ENCODE measurements at regions not wholly inside any gene's neighbourhood (a gene's known extent, or its start where the extent isn't known, plus 50 kb on each side); places are given as distances from the start of the nearest gene placed in this dataset.

DNA sequence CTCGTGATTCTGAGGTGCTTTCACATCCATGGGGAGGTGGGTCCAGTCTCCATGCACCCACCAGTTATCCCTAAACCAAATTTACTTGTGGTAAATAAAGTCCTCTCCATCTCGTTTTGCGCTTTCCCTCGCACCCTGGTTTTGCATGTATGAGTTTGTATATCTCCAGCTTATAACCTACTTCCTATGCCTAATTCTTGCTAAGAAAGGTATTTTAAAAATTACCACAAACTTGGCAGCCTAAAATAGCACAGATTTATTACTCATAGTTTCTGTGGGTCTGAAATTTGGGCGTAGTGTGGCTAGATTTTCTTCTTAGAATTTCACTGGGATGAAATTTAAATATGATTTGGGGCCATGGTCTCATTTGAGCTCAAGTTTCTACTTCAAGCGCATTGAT, 511.5 kb downstream of the NYAP2 start:
- DNase-seq (ENCODE audit: low spot score) = no peak
- intact Hi-C loops (cut with micrococcal nuclease; ENCODE audit: unreplicated experiment) = no loop called here
- H3K4me1 ChIP-seq (ENCODE audit: insufficient read depth, low read length, poor library complexity, severe bottlenecking) = no peaks in the 10 kb centered on the region
- no peaks in the 10 kb centered on the region for H3K27me3 ChIP-seq (replicated peaks; ENCODE audit: insufficient read depth, low read depth, low read length, poor library complexity)
- POLR2A ChIA-PET (ENCODE audit: low non-redundant PET) = no interaction called here
- H3K27ac ChIP-seq (ENCODE audit: low read depth, low read length, poor library complexity, severe bottlenecking) = no peak overlapping the region
- TF ChIP-seq, protein P1, sequence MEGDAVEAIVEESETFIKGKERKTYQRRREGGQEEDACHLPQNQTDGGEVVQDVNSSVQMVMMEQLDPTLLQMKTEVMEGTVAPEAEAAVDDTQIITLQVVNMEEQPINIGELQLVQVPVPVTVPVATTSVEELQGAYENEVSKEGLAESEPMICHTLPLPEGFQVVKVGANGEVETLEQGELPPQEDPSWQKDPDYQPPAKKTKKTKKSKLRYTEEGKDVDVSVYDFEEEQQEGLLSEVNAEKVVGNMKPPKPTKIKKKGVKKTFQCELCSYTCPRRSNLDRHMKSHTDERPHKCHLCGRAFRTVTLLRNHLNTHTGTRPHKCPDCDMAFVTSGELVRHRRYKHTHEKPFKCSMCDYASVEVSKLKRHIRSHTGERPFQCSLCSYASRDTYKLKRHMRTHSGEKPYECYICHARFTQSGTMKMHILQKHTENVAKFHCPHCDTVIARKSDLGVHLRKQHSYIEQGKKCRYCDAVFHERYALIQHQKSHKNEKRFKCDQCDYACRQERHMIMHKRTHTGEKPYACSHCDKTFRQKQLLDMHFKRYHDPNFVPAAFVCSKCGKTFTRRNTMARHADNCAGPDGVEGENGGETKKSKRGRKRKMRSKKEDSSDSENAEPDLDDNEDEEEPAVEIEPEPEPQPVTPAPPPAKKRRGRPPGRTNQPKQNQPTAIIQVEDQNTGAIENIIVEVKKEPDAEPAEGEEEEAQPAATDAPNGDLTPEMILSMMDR (conservative IDR thresholded peaks at IDR 0.05; ENCODE audit: low read depth, low read length) = no peak
- no peak for TF ChIP-seq EZH2 (IDR thresholded peaks at IDR 0.05; ENCODE audit: borderline replicate concordance, low read depth, low read length, poor library complexity, severe bottlenecking)
- no peak overlapping the region for H3K4me3 ChIP-seq (ENCODE audit: low read depth, low read length, poor library complexity, severe bottlenecking)
- CTCF ChIA-PET = no interaction called here
- BruUV-seq (replicated peaks) = no TSS peak
- H3K36me3 ChIP-seq (ENCODE audit: insufficient read depth, low read length, poor library complexity, severe bottlenecking) = no peaks in the 10 kb centered on the region
- H3K9me3 ChIP-seq (ENCODE audit: low read depth, low read length, poor library complexity, severe bottlenecking) = no peaks in the 10 kb centered on the region

- Histone ChIP-seq H3K27ac (ENCODE audit: low read depth, low read length, poor library complexity, severe bottlenecking) (no peak overlapping the region), H3K4me1 (ENCODE audit: insufficient read depth, low read length, poor library complexity, severe bottlenecking) (no peaks in the 10 kb centered on the region), H3K36me3 (ENCODE audit: insufficient read depth, low read length, poor library complexity, severe bottlenecking) (no peaks in the 10 kb centered on the region), H3K27me3 (replicated peaks; ENCODE audit: insufficient read depth, low read depth, low read length, poor library complexity) (no peaks in the 10 kb centered on the region), H3K4me3 (ENCODE audit: low read depth, low read length, poor library complexity, severe bottlenecking) (no peak overlapping the region), H3K9me3 (ENCODE audit: low read depth, low read length, poor library complexity, severe bottlenecking) (no peaks in the 10 kb centered on the region)
- ChIA-PET CTCF (no interaction called here), POLR2A (ENCODE audit: low non-redundant PET) (no interaction called here)
- BruUV-seq (replicated peaks) = no TSS peak
- TF ChIP-seq EZH2 (IDR thresholded peaks at IDR 0.05; ENCODE audit: borderline replicate concordance, low read depth, low read length, poor library complexity, severe bottlenecking) = no peak
- TF ChIP-seq, protein P1 (conservative IDR thresholded peaks at IDR 0.05; ENCODE audit: low read depth, low read length) = no peak
- intact Hi-C loops (cut with micrococcal nuclease; ENCODE audit: unreplicated experiment) = no loop called here
- DNase-seq (ENCODE audit: low spot score) = no peak
Observed at GRCh38 chr2:225895126-225895525, 495.6 kb downstream of the NYAP2 start.

DNA sequence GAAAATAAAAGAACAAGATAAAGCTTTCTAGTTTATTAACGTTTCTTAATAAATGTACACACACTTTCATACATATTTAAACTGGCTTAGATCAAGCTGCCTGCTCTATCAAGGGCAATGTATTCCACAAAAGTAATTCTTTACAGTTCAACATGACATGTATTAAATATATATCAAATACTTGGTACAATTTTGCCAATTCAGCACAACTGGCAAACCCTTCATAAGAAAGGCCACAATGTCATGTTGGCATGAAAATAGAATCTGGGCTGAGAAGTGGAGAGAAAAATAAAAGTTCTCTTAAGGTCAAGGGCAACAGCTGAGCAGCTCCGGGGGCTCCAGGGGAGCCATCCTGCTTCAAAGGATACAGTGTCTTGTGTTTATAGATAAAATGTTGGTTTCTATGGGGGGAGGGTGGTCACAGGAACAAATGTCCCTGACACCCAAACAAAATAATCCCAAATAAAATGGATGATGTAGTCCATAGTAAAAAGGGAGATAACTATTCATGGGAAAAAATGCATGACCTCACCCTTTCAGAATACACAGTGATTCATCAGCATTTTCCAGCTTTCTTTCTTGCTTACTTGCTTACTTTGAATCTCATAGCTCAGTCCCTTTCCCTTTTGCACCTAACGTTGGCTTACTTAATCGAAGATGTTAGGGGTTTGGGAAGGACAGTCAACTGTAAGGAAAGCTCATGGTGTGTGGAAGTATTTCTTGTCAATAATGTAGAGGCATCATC, 494.9 kb downstream of the NYAP2 start:
- peaks cover 6% of the 10 kb centered on the region for H3K4me1 ChIP-seq (ENCODE audit: insufficient read depth, low read length, poor library complexity, severe bottlenecking)
- CTCF ChIA-PET = interaction anchor here (0.7 kb wide), 1 partner anchor 908 kb away, joined by 3 read pairs; no protein-coding TSS in a partner anchor
- no peaks in the 10 kb centered on the region for H3K9me3 ChIP-seq (ENCODE audit: low read depth, low read length, poor library complexity, severe bottlenecking)
- no peak overlapping the region for H3K4me3 ChIP-seq (ENCODE audit: low read depth, low read length, poor library complexity, severe bottlenecking)
- peak; percentile 29 for DNase-seq (ENCODE audit: low spot score)
- no TSS peak for BruUV-seq (replicated peaks)
- TF ChIP-seq EZH2 (IDR thresholded peaks at IDR 0.05; ENCODE audit: borderline replicate concordance, low read depth, low read length, poor library complexity, severe bottlenecking) = no peak
- TF ChIP-seq, protein P1 (conservative IDR thresholded peaks at IDR 0.05; ENCODE audit: low read depth, low read length) = no peak
- no peaks in the 10 kb centered on the region for H3K27me3 ChIP-seq (replicated peaks; ENCODE audit: insufficient read depth, low read depth, low read length, poor library complexity)
- intact Hi-C loops (cut with micrococcal nuclease; ENCODE audit: unreplicated experiment) = no loop called here
- H3K36me3 ChIP-seq (ENCODE audit: insufficient read depth, low read length, poor library complexity, severe bottlenecking) = no peaks in the 10 kb centered on the region
- POLR2A ChIA-PET (ENCODE audit: low non-redundant PET) = interaction anchor here (0.7 kb wide), 1 partner anchor 18 kb away, joined by 4 read pairs; no protein-coding TSS in a partner anchor
- H3K27ac ChIP-seq (ENCODE audit: low read depth, low read length, poor library complexity, severe bottlenecking) = no peak overlapping the region

Measured in A673 (cell line).